Posterior vena cava (tissue), 2 donors: ENCODE measurements at regions not wholly inside any gene's neighbourhood (a gene's known extent, or its start where the extent isn't known, plus 50 kb on each side); places are given as distances from the start of the nearest gene placed in this dataset.

Source experiments
- DNase-seq: peaks from one replicate; pipeline ENCODE4 v3.0.0-alpha.2; 2020; ENCODE audit warnings: low spot score
- intact Hi-C, 2 donors: fragments of 100-400 bp; cut with DNase I; formaldehyde crosslinking; loops; one replicate each; pipeline versions ENCODE4 v1.14.1 to v1.14.2; 2022 to 2023
- donor health status: DM: yes; HTN: yes; CAD: no.
- donor health status: DM: yes; HTN: yes; CAD: no.

- intact Hi-C loops = no loop called here
- DNase-seq = no peak
Measured at GRCh38 chr13:22175815-22176214, 504.9 kb downstream of the FGF9 start.

GRCh38 chr13:22176968-22177520, 506.2 kb downstream of the FGF9 start:
- DNase-seq = no peak
- intact Hi-C loops = no loop called here

DNA sequence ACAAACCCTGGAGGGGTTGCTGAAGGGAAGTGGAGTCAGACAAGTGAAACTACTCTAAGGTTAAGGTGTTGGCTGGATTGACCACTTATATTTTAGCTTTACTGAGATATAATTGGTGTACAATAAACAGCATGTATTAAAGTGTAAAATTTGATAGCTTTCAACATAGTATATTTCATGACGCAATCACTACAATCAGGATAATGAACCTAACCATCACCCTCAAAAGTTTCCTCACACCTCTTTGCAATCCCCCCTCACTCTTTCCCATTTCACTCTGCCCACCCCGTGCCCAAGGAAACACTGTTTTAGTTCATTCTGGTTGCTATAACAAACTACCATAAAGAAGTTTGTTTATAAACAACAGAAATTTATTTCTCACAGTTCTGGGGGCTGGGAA, 508.0 kb downstream of the FGF9 start:
- intact Hi-C loops = no loop called here

GRCh38 chr13:22187329-22187728, 516.5 kb downstream of the FGF9 start:
- intact Hi-C loops = no loop called here
- no peak for DNase-seq

More for the DNA sequence above, 508.0 kb downstream of the FGF9 start:
- DNase-seq = no peak

GRCh38 chr13:22189176-22190048, 518.5 kb downstream of the FGF9 start:
- intact Hi-C loops = no loop called here
- no peak for DNase-seq

DNA sequence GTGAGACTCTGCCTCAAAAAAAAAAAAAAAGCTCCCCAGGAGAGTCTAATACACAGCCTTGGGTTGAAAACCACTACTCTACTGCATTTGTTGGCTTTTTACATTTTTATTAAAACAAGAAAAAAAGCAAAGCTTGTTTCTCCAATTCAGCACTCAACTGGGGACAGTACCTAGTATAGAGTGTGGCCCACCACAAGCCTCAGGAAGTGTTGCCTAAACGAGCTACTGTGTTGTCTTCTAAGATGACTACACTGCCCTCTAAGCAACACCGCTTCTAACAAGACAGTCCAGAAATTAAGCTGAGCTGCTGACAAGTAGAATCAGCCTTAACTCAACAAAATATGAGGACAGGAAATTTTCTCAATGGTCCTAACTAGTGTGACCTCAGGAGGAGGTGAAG, 522.2 kb downstream of the FGF9 start:
- no peak for DNase-seq
- intact Hi-C loops = no loop called here

DNA sequence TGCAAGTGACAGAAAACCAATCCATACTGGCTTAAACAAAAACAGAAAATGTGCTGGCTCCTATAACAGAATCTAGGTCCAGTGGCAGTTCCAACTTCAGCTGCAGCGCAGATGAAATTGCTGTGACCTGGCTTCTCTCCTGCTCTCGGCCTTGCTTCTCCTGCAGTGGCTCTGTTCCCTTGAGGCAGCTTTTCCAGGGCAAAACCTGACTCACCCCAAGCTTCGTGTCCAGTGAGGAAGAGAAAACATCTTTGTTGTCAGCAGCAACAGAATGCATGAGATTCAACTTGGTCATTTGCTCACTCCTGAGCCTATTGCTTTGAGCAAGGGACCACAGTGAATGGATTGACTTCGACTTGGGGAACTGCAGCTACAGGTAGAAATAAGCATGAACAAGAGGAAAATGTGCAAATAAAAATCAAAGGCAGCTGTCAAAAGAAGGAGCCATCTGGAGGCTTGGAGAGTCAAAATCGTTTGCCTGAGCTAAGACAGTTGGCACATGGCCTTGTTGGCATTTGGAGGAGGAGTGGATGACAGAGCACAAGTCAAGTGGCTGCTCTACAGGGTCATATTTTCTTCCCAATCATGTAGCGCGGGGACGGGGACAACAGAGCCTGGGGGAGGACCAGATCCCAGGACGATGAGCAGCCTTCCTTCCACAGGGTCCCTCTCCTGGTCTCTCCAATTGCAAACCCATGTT, 523.4 kb downstream of the FGF9 start:
- intact Hi-C loops = no loop called here
- DNase-seq = no peak

GRCh38 chr13:22195726-22196125, 524.9 kb downstream of the FGF9 start:
- intact Hi-C loops = no loop called here
- no peak for DNase-seq

DNA sequence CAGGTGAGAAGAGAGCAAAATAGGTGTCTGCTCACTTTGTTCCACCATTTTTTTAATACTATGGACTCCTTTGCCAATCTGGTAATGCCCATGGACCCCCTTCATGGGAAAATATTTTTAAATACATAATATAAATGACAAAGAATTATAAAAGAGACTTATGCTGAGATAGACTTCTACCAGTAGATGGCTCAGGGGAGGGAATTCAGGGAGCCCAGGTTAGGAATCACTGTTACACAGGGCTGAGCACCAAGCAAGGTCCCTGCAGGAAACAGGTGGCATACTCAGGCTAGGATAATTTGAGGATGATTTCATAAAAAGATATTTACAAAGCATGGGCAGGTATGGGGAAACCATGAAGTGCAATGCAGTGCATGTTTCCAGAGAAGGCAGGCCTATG, 525.9 kb downstream of the FGF9 start:
- intact Hi-C loops = no loop called here

GRCh38 chr13:22198001-22198400, 527.1 kb downstream of the FGF9 start:
- no peak for DNase-seq
- intact Hi-C loops = no loop called here

More for the DNA sequence above, 525.9 kb downstream of the FGF9 start:
- no peak for DNase-seq

GRCh38 chr13:22198641-22199217, 527.9 kb downstream of the FGF9 start:
- intact Hi-C loops = no loop called here
- DNase-seq = no peak

GRCh38 chr13:22200440-22200839, 529.6 kb downstream of the FGF9 start:
- intact Hi-C loops = no loop called here
- no peak for DNase-seq

DNA sequence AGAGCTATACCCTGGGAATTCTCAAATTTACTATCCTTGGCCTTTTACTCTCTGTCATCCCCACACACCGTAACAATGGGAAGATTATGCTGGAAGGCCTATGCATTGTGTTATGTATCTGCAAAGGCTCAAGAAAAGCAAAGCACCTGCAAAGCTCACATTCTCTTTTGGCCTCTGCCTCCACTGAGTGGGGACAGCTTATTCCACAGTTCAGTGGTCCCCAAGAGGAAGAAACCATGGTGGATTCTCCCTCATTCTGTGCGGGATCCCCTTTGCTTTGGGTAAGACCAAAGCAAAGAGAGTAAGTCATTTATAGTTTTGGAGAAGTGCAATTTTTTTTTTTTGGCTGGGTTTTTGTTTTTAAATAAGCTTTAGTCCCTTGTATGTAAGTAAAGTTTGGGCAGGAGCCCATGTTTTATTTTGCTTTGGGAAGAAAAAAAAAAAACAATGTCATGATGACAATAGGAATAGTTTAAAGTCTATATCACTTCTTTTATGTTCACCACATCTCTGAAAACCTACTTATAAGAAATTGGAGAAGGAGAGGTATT, 530.6 kb downstream of the FGF9 start:
- no peak for DNase-seq

DNA sequence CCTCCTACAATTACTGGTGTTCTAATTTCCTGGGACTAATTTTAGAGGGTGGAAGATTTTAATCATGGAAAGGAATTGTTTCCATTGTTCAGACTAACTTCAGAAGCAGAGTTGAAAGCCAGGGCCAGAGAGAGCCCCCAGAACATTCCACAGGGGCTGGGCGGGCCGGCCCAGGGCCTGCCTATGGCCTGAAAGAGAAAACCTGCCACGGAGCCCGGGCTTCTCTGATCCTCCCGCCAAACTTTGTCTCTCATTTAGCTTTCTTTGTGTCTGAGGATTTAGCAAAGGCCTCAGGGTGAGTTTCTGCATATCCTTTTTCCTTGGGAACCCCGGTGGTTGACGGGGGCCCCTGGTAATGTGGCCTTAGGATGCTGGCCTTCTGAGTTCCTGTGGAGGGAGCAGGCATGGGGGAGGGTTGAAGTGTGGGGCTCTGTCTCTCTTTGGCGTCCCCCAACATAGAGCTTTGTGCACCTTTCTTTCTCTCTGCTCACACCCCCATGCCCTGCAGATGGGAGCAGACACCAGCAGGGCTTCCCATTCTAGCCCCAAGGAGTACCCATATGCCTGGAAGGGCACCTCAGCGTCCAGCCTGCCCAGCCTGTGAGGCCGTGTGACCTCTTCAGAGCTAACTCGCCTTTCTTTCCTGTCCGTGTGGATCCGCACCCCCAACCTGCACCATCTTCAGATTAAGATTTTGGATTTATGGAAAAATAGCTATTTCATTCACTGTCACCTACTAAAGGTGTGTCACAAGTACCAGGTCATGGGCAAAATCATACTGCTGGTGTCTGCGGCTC, 539.5 kb downstream of the FGF9 start:
- no peak for DNase-seq
- intact Hi-C loops = no loop called here

More for the DNA sequence above, 530.6 kb downstream of the FGF9 start:
- intact Hi-C loops = no loop called here

DNA sequence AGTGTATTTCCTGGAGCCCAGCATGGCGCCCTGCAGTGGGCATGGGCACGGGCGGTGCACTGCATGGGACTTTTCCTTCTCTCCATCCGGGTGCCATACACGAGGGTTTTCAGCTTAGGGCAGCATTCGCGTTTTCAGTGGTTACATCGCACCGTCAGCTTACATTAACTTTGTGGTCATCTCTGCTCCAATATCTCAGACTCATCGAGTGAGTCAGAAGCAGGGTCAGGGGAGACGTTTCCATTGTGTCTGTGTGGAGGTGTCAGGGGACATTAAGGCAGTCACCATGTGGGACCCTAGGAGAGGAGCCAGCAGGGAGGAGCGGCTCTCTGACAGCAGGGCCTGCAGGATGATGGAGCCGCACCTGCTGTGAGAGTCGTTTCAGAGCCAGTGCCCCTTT, 541.0 kb downstream of the FGF9 start:
- intact Hi-C loops = no loop called here
- no peak for DNase-seq

DNA sequence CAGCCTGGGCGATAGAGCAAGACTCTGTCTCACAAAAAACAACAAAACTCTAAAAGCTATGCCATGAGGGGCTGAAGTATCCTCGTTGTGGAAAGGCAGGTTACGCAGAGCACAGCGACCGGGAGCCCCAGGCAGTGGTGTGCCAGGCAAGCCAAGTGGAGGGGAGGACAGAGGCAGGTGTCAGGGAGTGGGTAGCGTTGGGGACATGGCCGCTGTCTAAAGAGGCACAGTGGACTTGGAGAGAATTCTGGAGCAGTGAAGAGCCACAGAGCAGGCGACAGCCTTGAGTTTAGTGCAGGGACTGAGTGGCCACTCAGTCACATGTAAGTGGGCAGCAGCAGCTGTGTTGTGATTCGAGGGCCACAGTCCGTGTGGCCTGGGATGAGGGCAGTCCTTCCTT, 541.7 kb downstream of the FGF9 start:
- DNase-seq = no peak
- intact Hi-C loops = no loop called here

- no peak for DNase-seq
- intact Hi-C loops = no loop called here
Measured at GRCh38 chr13:22214184-22214583, 543.3 kb downstream of the FGF9 start.

DNA sequence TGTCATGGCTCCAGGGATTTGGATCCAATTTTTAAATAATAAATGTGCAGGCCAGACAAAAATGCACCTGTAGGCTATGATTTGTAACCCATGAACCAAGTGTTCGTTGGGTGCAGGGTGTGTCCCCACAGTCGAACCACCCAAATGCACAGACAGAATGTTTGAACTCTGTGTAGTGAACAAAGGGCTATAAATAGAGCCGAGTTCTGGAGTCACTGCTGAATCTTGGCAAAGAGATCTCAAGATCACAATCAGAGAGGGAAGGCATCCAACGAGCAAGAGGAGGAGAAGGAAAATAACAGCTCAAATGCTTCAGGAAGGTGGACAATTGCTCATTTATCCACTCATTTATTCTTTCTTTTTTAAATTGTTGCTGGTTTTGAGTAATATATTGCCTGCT, 547.9 kb downstream of the FGF9 start:
- DNase-seq = no peak
- intact Hi-C loops = no loop called here

GRCh38 chr13:22219709-22220108, 548.8 kb downstream of the FGF9 start:
- intact Hi-C loops = no loop called here
- no peak for DNase-seq
